GM21526 (cell line): ENCODE measurements at regions not wholly inside any gene's neighbourhood (a gene's known extent, or its start where the extent isn't known, plus 50 kb on each side); places are given as distances from the start of the nearest gene placed in this dataset.
"Not testable (repeated sequence)": the region's sequence is repeated elsewhere in the genome, so short reads cannot be mapped to it uniquely, and the experiment has no call there.

Experiments used
- ATAC-seq: cut with Tn5 transposase; IDR thresholded peaks from one replicate; pipeline ENCODE4 v1.9.1; 2021; ENCODE audit warnings: moderate library complexity; ENCODE audit not compliant: unreplicated experiment, low FRiP score

GRCh38 chr17:64786337-64786736 lies 124.2 kb upstream of the SMURF2 start:
- ATAC-seq: no peak

DNA sequence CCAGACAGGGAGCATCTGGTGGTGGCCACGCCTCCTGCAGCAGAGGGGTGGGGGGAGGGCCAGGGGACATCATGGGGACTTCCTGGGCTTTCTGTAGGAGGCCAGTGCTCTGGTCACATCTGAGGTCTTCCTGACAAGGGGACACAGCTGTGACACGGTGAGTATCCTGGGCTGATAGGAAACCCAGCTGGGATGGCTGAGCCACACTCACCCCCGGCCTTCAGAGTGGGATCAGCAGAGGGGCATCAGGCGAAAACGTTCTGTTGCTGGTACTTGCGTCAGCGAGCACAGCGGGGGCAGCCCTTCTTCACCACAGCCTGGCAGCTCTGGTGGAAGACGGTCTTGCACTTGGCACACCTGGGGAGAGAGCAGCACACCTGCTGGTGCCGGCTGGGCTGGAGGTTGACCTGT lies 122.9 kb upstream of the SMURF2 start:
- ATAC-seq: no peak

GRCh38 chr17:64784353-64785010 lies 122.4 kb upstream of the SMURF2 start:
- no peak for ATAC-seq

DNA sequence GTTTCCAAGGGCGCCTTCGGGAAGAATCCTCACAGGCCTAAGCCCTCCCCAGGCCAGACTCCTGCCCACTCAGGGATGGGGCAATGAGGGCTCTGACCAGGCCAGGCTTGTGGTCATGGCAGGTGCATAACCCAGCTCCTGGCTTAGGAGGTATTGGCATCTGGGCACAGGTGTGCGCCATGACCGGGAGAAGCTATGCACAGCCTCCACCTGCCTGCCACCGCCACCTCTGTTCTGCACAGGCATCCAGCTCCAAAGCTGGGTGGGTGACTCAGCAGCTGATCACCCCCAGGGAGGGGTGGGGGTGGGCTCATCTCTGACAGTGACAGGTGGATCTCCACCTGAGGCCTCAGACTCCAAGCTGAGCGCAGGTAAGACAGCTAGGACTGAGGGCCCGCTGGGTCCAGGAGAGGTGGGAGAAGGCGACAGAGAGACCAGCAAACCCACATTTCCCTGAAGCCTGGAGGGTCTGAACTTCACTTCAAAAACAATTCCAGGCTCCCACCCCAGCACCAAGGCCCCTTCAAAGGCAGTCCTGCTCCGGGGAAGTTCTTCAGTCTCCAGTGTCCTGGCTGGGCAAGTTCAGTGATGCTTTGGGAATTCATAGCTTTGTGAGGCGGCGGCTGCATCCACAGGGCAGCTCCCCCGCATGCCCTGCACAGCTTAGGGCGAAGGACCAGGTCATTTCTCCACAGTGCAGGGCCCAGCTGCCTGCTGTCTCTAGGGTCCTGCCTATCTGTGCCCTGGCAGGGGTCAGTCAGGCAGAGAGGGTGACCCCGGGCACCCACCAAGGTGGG lies 121.6 kb upstream of the SMURF2 start:
- no peak for ATAC-seq

DNA sequence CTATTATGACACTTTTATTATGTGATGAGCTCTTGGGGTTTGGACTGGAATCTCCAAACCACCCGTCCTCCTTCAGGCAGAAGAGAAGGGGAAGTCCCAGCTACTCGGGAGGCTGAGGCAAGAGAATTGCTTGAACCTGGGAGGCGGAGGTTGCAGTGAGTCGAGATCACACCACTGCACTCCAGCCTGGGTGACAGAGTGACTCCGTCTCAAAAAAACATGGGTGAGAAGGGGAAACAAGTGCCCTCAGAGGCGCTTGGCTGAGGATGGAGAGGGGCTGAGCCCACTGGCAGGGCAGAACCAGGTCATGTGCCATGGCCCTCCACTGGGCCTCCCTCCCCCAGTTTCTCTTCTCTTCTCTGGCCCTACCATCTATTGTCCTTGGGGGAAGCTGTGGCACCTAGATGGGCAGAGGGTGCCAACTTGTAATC lies 120.9 kb upstream of the SMURF2 start:
- ATAC-seq: no peak

- ATAC-seq: no peak
Observed at GRCh38 chr17:64781810-64782555, 119.9 kb upstream of the SMURF2 start.

- ATAC-seq: no peak
Observed at GRCh38 chr17:64781014-64781756, 119.1 kb upstream of the SMURF2 start.

- no peak for ATAC-seq
Observed at GRCh38 chr17:64780096-64781013, 118.2 kb upstream of the SMURF2 start.

GRCh38 chr17:64779376-64780095 lies 117.4 kb upstream of the SMURF2 start:
- no peak for ATAC-seq

DNA sequence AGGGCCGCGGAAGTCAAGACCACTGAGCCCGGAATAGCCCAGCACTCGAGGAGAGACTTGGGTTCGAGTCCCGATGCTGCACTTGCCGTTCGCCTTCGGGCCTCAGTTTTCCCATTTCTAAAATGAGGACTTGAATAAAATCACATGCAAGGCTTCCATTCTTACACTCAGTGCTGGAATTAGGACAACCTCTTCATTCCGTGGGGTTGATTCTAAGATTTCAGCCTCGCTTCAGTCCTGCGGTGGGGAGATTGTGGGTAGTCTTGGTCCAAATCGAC lies 116.9 kb upstream of the SMURF2 start:
- ATAC-seq: not testable (repeated sequence)

DNA sequence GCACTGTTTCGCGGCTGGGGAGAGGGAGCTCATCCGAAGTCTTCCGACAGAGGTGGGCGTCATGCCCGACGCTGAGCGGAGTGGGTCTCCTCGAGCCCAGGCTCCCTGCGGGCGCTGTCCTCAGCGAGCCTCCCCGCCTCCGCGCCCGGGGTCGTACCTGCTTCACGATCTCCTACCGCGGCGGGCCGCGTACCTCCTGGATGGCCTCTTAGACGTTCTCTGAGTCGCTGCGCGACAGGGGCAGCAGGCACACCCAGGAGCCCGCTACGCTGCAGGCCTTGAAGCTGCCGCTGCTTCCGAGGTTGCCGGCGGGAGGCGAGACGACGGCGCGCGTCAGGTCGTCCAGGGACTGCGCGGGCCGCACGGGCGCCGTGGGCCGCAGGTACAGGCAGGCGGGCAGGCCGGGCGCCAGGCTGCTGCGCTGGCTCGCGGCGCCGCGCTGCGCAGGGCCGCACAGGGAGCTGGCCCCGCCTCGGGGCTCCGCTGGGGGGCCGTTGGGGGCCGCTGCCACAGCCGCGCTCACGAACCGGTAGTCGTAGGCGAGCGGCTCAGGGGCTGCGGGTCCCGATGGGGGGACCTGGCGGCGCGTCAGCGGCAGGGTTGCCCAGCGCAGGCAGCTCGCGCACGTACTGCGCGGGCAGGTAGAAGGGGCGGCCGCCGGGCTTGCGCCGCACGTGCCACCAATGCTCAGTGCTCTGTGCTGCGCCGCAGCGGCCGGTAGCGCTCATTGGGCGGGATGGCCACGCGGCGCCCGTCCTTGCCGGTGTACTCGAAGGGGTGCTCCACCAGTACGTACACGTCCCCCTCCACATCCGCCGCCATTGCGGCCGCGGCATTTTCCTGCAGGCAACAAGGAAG lies 116.4 kb upstream of the SMURF2 start:
- ATAC-seq: no peak

GRCh38 chr17:64777415-64778239 lies 115.5 kb upstream of the SMURF2 start:
- ATAC-seq: no peak

DNA sequence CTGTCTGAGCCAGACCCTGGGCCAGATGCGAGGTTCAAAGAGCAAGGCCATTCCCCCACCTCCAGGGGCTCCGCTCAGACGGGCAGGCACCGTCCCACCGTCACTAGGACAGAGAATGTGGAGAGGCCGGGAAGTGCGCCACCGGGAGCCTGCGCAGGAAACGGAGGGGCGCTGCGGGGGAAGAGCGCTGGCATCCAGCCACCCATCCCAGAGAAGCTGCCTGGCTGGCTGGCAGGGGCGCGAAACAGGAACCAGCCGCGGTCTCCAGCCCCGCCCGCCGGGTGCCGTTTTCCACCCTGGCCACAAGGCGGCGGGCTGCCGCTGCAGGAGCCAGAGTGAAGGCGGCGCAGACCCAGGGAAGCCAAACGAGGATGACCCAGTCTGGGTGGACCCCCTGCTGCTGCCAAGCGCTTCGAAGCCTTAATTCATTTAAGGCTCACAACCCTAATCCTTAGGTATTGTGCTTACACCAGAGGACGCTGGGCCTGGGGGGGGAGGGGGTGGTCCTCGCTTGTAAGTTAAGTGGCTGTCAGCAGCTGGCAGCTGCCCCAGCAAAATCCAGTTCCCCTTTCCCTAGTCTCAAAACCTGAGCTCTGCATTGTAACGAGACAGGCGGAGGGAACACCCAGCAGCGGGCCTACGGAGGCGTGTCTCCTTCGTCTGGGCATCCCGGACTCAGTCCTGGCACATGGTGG lies 114.8 kb upstream of the SMURF2 start:
- peak; percentile 43 for ATAC-seq

DNA sequence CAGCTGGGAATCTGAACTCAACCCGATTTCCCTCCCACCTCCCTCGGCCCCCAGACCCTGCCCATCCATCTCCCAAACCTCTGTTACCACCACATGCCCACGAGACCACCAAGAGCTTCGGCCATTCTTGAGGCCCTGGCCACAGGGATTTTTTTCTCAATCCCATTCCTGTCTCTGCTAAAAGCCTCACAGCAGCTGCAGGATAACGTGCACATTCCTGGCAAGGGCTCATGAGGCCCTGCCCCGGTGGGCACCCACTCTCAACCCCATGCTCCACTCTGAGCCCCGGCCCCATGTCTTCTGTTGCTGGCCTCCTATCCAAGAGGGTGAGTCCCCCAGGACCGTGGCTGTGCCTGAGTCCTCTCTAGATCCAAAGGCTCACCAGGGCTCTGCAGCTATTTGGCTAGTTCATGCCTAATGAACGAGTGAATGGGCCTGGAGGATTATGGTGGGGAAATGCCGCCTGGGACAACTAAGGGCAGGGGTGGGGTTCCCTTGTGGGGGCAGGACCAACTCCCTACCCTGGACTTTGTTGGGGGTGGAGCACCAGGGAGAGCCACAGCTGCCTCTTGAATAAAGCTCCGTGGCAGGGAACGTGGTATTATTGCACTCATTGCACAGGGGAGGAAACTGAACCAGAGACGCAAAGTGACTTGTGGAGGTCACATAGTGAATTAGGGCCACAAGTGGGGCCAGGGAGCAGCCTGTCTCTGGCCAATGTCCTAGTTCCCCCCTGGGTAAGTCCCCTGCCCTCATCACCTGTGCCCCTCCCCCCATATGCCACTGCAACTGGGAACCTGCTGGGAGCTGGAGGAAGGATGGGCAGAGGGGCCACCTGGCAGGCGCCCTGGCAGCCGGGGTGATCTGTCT lies 113.8 kb upstream of the SMURF2 start:
- no peak for ATAC-seq

DNA sequence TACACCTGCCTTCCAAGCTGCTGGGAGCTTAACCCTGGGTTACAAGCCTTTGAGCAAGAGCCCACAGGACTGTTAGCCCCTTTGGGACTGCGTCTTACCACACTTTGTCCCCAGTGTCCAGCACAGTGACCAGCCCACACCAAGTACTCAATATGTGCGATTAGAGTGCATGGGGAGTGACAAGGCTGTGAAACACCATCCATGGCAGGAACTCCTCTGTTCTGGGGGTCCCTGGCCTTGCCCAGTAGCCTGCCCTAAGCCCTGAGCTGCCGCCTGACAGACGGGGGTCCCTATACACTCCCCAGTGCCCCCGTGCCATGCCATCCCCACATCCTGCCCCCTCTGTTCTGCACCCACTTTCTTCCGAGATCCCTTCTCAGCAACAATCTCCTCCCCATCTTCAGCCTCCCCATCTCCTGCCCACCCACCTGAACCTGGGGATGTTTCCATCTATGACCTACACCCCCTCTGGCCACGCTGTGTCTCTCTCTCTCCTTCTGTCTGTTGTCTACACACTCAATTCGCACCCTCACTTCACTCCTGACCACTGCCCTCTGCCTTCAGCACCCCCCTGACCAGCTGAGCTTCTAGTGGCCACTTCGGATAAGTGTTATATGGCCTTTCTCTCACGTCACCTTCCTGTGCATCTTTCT lies 112.9 kb upstream of the SMURF2 start:
- no peak for ATAC-seq
